DMS53 (cell line): ENCODE measurements at regions not wholly inside any gene's neighbourhood (a gene's known extent, or its start where the extent isn't known, plus 50 kb on each side); places are given as distances from the start of the nearest gene placed in this dataset.
A peak's percentile ranks its signal among the peaks of the same experiment; 100 is the strongest.

Source experiments
- DNase-seq: peaks from one replicate; lab custom pipeline; 2025; lab: John Stamatoyannopoulos, UW

DNA sequence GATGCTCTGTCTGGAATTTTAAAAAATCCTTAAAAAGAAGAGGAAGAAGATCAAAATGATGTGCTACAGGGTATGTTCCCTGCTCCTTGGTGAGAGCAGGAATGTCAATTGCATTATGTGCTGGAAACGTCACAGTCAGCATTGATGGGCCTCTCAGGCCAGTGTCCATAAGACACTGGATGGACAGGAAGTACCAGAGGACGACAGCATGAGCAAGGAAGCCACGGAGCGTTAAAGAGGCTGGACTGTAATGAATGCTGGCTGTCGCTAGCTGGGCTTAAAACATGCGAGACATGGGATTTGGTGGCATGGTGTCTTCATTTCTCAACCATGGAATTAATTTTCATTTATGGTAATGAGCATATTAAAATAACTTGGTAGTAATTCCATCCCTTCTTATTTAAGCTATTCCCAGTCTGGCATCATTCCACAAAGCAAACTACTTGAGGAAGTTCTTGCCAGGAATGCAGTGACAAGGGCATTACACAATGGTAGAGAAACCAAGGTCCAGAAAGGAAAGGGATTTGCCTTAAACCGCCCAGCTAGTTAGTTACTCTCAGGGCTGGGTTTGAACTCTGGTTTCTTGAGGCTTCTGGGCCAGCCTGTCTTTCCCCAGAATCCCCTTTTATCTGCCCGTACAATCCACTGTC is 166.6 kb upstream of the SOX4 start:
- DNase-seq = no peak

DNA sequence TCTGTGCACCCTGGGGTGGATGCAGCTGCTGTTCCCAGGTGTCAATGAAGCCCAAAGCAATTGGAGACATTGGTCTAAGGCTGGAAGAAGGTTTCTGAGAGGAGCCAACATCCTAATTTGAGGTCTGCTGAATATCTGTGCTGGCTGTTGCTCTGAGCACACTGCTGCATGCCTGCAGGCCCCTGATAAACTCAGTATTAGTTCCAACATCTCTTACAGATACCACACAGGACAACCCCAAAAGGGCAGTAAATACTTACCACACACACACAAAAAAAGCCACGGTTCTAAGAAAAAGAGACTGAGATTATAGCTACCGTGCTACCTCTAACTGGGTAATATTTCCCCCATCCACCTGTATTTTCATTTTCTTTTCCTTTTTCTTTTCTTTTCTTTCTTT is 164.3 kb upstream of the SOX4 start:
- DNase-seq = no peak

DNA sequence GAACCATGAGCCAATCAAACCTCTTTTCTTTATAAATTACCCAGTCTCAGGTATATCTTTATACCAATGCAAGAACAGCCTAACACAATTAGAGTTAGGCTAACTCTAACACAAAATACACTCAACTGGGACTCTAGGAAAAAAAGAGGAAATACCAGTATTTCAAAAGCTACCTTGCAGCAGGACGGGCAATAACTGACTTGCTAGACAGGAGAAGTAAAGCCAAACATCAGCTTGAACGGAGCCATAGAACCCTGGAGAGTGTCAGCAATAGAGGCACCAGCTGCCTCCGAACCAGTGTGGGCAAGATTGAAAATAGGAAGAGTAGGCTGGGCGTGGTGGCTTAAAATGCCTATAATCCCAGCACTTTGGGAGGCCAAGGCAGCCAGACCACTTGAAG is 162.0 kb upstream of the SOX4 start:
- no peak for DNase-seq

DNA sequence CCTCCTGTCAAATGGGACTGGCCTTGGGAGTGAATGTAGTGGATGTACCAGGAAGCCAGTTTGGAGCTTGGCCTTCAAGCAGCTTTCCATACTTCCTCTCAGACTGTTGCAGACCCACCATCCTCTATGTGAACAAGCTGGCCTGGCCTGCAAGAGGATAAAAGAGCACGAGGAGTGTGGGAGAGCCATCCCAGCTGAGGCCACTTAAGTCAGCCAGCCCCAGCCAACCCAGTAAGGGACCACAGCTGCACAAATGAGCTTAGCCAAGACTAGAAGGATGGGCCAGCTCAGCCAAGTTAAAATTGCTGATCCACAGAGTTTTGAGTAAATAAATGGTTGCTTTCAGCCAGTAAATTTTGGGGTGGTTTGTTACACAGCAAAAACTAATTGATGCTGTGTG is 156.9 kb upstream of the SOX4 start:
- DNase-seq = peak; percentile 15

DNA sequence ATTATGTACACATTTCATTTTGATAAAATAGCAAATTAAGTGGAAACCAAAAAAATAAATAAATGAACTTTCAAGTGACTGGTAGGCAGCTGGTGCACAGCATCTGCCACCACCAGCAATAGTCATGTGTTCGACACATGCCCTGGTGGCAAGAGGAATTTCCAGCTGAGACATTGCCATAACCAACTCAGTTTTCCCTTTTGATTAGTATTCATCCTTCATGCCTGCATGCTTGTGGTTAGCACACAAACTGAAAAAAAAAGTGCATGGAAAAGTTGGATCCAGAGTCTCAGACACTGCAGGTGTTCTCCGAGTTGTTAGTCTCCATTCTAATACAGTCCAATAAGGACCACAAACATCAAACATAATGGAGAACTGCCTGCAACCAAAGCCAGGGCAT is 156.0 kb upstream of the SOX4 start:
- no peak for DNase-seq

DNA sequence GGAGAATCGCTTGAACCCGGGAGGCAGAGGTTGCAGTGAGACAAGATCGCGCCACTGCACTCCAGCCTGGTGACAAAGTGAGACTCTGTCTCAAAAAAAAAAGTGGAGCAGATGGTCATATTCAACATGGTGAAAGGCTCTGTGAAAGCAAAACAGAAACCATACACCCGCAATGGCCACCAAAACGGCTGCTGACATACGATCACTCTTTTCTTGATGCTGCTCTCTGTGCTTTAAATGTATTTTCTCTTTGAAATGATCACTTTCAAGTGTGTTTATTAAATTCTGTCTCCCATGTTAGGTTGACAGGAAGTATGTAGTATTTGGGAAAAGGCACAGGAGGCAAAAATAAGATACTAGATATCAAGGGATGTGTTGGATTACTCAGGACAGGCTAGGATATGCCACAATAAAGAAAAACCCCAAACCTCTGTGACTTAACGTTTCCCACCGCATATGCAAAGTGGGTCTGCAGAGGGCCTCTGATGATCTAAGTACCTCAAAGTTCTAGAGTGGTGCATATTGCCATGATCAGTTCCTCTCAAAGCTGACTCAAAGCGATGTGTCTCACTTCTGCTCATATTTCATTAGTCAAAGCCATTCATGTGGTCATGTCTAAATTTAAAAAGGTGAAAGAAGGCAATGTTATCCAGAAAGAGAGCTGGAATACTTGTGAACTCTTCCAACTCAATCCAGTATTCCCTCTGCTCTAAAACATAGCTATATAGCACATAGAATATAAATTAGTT is 155.1 kb upstream of the SOX4 start:
- no peak for DNase-seq

DNA sequence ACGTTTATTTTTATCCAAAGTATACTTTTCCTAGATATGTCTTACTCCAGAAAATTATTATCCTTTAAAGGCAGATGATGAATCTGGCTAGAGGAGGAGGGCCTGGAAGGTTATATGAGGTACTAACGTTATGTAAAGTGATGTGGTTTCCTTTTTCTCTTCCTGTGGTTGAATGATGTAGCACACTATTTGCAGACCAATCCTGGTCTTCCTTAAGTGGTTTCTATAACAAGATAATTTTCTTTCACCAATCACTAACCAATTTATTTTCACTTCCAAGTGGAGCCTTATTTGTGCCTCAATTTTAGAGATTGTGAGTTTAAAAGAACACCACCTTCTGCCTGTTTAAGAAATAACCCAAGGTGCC is 154.6 kb upstream of the SOX4 start:
- no peak for DNase-seq

DNA sequence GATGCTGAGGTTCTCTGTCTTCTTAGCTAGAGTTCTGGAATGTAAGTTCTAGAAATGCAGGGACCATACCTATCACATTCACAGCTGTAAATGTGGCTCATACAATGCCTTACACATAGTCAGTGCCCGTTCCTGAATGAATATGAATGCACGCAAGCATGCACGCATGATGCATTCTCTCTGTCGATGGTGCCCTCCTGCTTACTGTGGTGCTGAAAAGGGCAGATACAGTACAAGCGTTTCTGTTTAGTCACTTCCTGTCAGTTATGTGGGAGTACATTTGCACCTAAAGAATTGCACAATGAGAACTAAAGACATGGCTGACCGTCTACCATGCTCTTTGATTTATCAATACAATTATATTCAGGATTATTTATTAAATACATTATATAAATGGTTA is 152.2 kb upstream of the SOX4 start:
- no peak for DNase-seq

DNA sequence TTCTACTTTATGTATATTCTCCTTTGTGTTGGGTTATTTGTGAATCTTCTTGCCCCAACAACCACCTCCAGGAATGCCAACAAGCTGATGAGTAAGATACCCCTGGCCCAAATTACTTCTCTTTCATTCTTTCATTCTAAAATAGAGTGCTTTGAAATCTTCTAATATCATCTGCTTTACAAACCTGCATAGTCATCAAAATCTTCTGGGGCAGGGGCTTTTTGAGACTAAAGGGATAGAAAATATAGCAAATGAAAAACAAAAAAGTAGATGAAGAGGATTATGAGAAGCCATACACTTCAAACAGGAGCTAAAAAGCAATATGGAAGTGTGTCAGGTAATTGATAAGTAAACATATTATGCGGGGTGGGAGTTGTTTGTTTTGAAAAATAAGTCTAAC is 150.7 kb upstream of the SOX4 start:
- DNase-seq = no peak

DNA sequence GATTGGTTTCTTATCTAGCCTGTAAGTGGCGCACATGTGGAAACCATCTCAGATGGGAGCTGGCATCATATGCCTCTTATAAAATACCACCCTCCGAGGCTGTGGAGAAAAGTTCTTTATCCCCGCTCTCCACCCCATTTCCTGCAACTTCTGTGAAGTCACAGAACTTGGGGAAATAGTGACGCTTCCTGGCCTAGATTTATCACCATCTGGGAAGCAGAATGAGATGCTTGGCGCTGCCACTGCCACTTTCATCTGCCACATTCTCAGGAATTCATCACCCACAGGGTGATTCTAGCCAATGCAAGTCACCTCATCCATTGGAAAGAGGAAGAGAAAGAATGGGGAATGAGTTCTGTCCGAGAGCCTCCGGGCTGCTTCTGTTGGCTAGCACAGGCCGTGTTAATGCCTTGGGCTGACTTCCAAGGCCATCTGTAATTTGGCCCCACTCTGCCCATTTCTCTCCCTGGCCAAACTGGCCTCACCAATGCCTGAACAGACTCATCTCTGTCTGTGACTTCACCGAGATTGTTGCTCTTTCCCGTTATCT is 148.8 kb upstream of the SOX4 start:
- DNase-seq = no peak

DNA sequence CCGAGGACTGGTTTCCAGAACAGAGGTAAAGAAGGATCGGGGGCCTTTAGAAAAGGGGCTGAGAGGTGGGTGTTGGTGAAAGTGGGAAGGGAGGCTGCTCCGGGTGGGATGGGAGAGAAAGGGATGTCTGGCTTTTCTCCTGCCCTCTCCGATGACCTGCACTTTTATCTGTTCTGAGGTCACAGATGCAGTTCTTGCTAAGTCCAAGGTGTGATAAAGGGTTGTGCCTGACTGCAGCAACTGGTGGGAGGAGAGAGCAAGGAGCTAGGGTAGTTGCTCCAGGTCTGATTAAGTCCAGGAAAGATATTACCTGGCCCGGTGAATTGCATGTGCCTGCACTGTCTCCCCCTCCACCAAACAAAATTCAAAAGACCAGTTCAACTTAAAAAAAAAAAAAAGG is 145.6 kb upstream of the SOX4 start:
- DNase-seq = no peak

DNA sequence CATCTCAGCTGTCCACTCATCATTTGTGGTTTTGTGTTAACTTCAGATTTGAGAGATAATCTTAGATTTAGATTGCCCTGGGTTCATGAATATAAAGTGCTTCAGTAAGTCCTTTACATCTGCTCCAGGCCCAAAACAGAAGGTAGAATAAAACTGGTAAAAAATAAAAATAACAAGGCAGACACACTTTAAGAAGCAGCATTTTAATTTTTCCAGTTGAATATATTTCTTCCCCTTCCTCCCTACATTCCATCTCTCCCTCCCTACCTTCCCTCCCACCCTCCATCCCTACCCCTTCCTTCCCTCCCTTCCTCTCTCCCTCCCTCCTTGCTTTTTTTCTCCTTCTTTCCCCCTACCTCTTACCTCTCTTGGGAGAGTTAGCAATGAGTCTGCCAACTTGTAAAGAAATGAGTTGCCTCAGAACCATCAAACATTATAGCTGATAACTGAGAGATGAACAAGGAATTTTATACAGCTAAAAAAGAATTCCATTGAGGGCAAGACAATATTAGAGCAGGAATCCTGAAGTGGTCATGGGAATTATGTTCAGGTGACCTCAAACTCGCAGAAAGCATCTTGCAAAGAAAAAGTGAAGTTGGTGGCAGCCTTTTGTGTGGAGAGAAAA is 145.0 kb upstream of the SOX4 start:
- no peak for DNase-seq

DNA sequence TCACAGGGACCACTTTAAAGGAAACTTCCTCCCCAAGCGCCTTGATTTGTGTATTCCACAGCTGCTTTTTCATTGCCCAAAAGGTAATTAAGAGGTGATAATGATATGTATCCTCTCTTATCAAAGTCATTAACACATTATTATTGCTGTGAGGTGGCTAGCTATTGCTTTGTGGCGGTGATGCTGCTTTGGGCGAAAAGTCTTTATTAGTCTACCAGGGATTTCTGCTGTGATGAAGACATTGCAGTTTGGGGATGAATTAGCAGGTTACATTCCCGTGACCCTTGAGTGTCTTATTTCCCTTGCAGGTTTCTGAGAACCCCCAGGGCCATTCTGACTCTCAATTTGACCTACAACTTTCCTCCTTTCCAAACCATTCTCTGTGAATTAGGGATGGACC is 143.4 kb upstream of the SOX4 start:
- DNase-seq = no peak

DNA sequence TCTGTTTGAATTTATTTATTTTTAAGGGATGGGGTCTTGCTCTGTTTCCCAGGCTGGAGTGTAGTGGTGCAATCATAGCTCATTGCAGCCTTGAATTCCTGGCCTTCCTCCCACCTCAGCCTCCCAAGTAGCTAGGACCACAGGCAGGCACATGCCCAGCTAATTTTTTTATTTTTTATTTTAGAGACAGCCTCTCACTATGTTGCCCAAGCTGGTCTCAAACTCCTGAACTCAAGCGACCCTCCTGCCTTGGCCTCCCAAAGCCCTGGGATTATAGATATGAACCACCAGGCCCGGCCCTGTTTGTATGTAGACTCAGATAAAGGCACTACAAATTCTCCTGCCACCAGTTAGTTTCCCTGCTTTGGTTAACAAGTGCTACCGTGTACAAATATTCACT is 142.9 kb upstream of the SOX4 start:
- no peak for DNase-seq

DNA sequence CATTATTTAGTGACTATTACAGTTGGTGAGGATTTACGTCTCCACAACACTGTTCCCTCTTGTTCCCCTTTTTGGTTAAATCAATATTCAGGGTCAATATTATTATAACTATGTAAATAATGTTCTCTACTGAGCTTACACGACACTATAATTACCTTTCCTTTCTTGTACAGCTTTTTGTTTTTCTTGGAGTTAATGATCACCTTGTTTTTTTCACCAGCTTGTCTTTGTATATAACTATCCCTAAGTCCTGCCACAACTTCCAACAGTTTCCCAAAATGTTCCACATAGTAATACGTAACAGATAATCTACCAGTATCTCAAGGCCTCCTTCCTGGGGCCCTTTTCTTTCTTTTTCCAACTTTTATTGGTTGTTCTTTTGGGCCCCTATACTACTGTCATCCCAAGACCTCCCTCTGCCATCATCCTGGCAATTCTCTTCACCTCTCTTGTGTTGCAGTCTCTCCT is 142.0 kb upstream of the SOX4 start:
- DNase-seq = peak; percentile 83

DNA sequence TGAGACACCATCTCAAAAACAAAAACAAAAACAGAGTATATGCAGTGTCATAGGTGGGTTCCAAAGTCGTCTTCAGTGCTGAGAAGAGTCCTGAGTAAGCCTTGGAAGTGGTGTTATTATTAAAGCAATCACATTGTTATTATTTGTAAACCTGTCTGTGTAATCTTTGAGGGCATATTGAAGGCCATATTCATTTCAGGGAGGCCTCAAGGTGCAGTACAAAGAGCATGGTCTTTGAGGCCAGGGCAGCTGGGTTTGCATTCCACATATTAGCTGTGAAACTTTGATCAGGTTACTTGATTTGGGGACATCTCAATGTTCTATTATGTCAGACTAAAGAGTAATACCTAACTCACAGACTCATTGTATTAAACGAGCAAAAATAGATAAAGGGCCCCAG is 139.3 kb upstream of the SOX4 start:
- DNase-seq = no peak

DNA sequence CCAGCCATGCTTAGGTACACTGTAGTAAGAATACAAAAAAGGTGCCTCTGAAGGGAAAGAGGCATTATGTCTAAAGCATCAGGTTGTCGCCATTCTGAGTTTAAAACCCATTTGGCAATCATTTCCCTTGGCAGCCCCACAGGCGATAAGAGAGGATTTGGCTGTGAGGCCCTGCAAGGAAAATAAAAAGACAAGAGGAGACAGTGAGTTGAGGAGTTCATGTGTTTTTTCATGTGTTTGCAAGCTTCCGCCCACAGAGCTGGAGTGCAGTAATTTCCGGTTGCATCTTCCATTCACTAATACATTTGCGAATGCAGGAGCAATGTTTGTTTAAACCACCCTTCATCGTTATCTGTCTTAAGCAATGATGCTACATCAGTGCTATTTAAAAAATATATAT is 138.5 kb upstream of the SOX4 start:
- DNase-seq = no peak

DNA sequence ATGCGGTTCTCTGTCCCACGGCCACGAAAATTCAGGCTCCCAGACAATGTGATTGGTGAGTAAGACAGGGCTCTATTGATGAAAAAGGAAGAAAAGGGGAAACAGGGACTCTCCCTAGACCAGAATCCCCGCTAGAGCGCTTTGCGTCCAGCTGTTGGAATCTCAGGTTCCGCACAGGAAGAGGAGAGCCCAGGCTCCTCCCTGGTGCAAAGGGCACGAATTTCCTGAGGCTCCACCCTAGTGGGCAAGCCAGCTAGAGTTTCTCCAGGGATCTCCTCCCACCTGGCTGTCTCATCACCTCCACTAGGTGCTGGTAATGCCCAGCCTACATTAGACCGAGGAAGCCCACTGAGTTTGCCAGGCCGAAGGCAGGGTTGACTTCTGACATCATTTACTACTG is 135.9 kb upstream of the SOX4 start:
- peak; percentile 86 for DNase-seq

DNA sequence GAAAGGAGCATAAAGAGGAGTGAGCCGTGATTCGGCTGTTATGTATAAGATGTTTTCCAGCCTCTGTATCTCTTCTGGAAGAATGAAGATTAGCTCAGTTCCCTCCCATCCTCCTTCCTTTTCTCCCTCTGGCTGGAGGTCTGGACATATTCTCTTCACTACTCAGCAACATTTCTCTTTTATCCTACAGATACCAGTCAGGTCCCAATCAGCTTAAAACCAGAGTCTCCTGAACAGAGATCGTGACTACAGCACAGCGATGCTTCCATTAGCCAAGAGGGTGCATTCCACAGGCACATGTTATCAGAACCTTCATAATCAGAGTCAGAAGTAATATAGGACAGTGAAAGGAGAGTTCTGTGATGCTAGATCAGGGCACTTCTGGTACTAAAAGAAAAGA is 133.9 kb upstream of the SOX4 start:
- no peak for DNase-seq

DNA sequence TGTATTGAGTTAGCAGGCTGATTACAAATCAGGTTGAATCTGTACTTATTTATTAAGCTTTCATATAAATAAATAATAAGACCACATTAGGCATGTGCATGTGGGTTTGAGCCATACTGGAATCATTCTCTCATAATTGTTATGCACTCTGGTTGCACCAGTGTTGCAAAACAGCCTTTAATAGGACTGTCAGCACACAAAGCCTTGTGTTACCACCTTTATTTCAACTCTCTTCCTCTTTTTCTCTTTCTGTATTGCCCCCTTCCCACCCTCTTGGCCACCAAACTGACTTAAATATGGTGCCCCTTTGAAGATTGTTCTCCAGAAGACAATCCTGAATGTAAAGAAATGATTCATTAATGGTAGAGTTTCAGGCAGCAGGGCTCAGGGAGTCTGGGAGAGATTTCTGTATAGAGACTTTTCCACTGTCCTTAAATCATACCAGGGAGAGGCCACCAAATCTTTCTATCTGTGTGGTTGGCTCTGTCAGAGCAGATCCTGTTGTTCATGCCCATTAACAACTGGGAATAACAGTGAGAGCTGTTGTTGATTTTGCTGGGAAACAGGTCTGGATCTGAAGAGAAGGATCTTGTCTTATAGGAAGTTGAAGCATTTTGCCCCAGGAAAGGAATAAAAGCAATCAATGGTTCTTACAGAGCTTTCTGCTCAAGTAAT is 131.6 kb upstream of the SOX4 start:
- DNase-seq = no peak

DNA sequence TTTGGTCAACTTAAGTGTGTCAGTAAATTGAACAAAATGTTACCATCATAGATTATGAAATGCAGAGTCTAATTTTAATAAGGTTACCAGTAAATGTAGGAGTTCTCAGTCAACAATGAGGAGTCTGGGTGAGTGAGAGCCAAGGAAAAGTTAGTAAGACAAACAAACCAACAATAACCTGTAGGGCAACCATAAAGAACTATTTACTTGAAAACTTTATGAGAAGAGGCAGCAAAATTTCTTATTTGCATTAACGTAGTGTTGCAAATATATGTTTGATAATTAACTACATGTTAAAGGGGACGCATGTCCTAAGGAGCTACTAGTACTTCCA is 131.1 kb upstream of the SOX4 start:
- no peak for DNase-seq

DNA sequence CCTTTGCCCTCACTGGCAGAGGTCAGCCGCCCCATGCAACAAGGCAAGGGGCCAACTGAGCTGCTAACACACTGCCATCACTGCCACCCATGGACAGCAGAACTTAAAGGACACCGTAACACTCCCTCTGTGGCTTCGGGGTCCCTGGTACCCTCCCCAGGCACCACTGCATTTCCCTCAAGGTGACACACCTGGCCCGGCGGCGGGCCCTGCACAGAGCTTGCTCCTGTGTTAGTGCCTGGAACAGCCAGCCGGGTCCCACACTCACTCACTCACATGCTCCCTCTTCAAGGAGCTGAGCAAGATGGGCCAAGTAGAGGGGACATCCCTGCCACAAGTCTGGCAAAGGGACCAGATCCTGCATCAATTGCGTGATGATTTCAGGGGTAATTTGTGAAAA is 126.5 kb upstream of the SOX4 start:
- DNase-seq = no peak

DNA sequence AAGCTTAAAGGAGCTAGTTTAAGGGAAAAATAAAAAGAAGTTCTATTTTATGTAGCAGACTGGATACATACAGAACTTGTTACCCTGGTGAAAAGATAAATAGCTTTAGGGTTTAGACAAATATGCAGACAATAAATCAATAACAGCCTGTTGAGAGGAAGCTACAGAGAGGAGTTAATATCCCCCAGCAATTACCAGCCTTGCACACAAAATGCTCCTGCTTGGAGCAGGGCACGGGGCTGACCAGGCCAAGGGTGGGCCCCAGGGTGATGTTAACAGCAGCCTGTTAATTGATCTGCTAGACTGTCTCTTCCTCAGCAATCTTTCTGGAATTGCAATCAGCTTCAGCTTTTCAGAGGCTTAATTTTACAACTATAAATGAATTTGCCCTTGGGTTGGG is 125.1 kb upstream of the SOX4 start:
- DNase-seq = no peak
